Fibroblast of peridontal ligament (primary cell): ENCODE measurements at regions not wholly inside any gene's neighbourhood (a gene's known extent, or its start where the extent isn't known, plus 50 kb on each side); places are given as distances from the start of the nearest gene placed in this dataset.

Experiments
- DNase-seq: peaks from one replicate; pipeline ENCODE4 v3.0.0-alpha.2; 2010; ENCODE audit errors: extremely low read depth

DNA sequence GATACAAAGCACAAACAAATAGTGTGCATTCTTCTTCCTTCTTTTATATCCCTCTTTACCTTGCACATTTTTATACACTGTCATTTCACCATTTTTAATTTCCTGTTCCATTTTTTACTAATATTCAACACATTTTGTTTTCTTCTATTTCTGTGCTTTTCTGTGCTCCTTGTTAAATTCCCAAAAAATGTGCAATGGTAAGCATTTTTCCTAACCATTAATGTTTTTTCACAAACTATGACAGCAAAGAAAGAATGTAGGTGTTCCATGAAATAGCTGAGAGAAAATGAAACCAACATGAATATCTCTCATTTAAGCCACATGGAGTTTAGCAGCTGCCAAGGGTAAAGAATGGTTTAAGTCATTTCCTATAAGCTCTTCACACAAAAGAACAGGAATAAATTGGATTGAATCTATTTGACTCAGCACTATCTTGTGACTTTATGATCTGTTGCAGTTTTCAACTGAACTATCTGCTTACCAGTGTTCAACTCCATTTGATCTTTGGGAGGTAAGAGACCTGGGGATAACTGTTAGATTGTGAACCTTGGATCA is 145.7 kb upstream of the CDH19 start:
- DNase-seq, result no peak

DNA sequence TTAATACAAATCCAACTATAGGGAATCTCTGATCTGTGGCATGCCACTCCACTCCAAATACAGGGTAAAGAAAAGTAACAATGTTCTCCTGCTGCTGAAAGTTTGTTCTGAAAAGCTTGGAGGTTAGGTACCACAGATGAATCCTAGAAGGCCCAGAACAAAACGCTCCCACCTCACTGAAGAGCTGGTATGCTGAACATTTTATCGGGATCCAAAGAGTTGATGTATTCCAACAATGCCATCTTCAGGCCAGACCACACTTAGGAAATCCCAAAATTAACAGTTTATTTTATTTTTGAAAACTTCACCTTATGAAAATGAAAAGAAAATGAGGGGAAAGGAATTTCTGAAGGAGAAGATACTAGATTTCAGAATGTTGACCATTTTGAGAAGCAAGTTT is 145.1 kb upstream of the CDH19 start:
- DNase-seq, result no peak

DNA sequence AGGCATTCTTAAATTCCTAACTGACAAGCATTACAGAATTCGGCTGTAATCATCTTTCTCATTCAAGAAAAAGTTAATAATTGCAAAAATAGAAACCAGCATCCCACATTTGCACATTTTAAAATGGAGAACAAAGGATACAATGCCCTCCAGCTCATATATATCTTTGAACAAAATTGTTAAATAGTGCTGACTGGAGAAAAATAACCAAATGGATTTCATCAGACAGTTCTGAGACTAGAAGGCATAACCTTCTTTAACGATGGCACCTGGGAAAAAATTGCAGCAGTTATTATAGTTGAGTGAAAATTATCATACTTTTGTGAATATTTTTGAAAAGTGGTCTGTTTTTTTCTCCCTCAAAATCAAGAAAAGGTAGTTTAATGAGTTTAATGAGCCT is 138.9 kb upstream of the CDH19 start:
- no peak for DNase-seq

DNA sequence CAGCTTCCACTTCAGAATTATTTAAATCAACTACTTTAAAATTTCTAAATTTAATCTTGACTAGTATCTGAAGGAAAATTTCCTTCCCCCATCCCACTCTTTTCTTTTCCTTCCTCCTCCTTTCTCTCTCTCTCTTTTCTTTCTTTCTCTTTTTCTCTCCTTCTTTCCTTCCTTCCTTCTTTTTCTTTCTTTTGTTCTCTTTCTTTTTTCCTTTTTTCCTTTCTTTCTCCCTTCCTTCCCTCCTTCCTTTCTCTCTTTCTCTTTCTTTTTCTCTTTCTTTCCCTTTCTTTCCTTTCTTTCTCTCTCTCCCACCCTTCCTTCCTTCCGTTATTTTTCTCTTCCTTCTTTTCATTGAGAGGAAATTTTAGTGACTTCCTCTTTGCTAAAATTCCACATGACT is 132.0 kb upstream of the CDH19 start:
- no peak for DNase-seq

DNA sequence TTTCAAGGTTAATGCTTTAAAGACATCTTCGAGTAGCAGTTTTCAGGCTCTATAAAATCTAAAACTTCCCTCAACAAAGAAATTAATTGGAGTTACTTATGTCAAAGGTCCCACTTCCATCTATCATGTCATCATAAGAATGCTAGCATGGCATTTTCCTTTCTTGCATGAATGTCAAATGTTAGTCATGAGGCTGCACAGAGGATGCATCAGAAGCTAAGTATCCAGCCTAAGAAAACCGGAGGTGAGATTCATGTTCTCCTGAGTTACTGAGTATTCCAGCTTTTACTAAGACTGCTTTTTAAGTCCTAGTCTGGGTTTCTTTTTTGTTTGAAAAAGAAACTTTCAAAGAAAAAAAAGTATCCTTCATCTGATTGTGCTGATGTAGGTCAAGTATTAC is 130.6 kb upstream of the CDH19 start:
- DNase-seq, result no peak

DNA sequence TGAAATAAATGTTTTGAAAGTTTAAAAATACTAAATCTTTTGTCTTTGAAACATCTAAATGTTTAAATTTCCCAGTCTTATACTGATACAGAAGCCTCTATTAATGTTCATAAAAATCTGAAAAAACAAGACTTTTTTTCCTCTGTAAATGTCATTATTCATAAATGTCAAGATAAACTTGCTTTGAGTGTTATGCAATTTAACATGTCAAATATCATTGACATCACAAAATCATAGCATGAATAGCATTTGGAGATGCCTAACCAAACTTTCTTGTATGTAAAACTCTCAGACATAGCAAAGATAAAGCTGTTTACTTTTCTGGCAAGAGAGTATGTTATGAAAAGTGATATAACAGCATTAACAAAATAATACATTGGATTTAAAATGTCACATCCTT is 128.0 kb upstream of the CDH19 start:
- no peak for DNase-seq

DNA sequence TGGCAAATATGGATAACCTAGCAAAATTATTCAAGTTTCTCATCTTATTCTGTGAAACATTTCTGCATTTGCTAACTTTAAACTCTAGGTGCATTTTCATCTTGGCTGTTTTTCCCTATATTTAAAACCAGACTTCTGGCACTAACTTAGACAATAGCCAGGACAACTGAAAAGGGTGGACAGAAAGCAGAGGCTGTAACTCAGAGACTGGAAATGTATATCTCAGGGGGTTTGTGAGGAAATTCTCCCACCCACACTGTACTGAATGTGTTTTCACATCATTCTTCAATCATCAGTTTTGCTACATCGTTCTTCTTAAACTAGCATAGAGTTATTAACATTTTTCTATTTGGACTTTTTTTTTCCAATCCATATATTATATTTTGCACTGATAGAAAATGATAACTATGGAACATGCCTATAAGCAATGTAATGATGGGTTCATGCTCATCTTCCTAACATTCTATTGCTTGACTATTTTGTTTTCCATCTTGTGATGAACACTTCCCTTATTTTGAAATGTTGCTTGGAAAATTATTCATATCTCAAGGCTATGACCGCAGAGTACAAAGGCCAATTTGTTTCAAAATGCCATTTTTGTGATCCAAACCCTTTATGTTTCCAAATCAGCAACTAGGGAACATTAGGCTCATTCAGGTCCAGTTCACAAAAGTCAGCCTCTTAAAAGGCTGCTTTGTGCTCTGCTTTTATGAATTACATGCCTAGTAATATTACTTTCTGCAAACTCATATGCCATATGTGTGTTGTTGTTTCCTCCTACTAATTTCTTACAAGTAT is 125.8 kb upstream of the CDH19 start:
- DNase-seq, result no peak

DNA sequence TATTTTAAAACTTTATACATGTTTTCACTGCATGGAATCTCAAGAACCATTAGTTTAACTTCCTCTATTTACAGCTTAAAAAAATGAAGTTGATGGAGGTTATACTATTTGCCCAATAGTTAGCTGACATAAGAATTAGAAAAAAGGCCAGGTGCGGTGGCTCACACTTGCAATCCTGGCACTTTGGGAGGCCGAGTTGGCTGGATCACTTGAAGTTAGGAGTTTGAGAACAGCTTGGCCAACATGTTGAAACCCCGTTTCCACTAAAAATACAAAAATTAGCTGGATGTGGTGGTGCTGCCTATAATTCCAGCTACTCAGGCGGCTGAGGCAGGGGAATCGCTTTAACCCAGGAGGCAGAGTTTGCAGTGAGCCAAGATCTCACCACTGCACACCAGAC is 125.1 kb upstream of the CDH19 start:
- no peak for DNase-seq

DNA sequence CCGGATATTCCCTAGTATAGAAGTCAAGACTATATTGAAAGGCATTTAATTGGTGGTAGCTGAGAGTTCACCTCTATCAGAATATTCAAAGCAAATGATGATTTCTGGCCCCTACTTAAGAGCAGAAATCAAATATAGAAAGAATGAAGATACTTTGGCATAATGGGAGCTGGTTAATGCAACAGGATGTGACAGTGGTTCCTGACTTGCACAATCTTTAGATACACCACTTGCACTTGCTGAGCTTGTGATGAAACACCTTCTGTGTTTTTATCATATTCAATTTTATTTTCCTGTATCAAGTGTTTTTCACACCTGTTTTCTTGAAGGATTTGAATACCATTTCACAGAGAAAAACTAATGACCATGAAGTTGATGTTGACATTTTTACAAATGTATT is 124.1 kb upstream of the CDH19 start:
- no peak for DNase-seq

DNA sequence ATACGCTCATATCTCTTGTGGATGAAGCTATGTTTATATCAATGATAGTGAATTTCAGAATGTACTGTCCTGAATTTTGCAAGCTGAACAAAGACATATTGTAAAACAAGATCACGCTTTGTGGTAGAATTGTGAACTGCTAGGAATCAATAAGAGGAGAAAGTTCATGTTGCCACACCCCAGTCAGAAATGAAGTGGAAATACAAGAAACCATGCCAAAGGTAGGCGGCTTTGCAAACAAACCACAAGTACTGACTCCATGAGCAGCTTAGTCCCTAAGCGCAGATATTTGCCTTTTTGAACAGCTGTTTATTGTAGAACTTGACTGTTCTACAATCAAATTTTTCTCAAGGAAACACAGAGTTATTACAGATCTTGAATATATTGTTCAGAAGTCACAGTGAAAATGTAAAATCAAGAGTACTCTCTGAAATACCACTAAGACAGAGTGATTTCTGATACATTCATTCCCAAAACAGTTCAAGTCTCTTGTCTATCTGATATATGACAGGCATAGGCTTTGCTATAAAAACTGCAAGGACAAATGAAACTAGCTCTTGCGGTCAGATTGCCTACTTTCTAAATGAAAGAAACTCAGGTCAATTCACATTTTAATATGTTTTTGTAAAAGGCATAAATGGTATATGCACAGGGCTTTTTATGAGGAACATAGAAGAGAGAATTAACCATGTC is 120.9 kb upstream of the CDH19 start:
- no peak for DNase-seq

DNA sequence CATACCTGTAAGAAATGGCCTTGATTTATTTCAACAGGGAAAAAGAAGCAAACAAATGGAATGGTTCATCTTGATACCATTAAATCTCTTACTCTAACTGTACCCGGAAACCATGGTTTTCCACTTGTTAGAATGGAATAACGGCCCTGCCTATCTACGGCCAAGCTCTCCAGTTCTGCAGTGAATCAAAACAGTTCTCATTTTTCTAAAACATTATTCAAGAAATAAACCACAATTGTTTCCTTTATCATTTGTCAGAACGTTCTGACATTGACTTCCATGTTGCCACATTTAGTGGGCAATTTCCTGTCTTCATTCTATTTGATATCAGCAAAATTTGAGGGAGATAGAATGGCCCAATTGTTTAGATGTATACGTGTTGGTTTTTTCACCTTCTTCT is 118.8 kb upstream of the CDH19 start:
- no peak for DNase-seq

DNA sequence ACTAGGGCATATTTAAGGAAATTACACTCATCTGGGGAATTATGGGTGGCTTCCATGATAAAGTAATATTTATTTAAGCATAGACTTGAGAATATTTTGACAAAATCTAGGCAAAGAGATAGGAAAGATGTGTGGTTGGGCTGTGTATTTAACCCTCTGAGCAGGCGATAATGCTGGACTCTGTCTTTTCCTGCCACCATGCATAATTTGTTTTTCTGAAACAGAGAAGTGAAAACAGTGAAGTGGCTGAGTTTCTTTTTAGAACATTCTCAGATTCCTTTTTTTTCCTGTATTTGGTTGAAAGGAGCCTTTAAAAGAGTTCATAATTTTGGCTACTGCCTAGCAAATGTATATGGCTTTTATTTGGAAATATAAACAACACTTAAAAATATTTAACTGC is 104.8 kb upstream of the CDH19 start:
- DNase-seq, result no peak

DNA sequence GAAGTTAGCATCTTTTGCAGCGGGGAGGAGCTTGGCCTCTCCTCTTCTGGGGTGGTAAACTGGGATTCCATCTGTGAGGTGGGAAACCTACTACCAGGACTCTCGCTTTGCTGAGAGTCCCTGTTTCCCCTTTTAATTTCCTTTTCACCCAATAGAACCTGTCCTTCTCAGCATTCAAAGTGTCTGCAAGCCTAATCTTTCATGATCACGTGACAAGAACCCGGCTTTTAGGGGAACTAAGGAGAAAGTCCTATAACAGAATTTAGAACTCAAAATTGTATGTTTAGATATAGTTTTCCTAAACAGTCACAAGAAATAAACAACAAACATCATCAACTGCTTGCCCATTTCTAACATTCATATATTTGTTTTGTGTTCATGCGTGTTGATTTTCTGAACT is 103.6 kb upstream of the CDH19 start:
- DNase-seq, result no peak

DNA sequence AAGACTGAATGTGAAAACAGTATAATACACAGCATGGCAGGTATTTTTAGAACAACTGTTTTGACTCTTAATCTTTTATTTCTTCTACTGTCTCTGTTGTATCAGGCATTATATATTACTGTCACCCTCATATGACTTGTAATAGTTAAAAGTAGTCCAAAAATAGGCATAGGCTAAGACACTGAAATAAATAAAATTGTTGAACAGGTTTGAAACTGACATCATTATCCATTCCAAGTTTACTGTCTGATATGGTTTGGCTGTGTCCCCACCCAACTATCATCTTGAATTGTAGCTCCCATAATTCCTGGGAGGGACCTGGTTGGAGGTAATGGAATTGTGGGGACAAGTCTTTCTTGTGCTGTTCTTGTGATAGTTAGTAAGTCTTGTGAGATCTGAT is 91.4 kb upstream of the CDH19 start:
- DNase-seq, result no peak

DNA sequence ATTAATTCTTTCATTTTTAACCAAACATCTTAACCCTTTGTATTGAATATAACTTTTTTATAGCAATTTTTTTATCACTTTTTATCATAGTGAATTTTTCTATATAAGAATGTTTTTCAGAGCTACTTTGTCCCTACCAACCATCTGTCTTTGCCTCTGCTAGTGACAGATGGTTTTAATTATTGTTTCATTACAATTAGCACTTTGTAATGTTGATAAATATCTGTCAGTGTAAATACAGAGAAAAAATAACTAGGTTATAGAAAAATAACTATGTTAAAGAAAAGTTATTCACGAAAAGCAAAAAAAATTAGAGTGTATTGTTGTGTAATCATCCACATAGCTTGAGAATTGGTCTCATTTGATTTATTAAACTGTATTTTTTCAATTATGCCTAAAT is 91.0 kb upstream of the CDH19 start:
- no peak for DNase-seq

DNA sequence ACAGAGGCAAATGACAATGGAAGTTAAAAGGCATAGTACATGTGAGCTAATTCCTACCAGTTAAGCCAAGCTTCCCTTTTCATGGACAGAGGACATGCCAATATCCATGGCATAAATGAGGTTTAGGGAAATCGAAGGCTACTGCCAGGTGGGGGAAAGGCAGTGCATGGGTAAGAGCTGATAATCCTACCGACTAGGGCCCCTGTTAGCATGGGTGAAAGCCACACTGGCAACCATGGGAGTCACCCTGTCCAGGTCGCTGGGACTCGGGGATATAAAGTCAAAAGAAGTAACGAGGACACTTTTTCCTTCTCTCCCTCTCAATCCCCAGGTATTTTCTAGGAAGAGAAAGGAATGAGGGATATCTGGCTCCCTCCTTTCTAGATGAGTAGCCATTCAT is 83.7 kb upstream of the CDH19 start:
- no peak for DNase-seq

DNA sequence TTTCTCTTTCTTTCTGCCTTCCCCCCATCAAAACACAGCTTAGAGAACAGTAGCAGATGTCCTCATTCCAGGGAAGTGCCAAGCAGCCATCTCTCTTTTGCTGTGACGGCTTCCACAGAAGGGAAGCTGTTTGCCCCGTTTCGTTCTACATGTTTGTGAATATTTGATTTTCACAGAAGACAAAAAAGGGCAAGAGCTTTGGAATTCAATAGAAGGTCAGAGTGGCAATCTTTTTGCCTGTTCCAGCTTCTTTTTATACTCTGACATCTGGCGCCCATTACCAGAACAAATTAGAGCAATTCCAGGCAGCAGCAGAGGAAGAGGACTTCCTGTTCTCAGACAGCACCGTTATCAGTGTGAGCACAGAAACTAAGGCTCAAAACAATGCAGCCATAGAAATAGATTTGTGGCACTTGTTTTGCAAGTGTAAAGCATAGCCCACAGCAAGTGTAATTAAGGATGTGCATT is 79.0 kb upstream of the CDH19 start:
- DNase-seq, result no peak

DNA sequence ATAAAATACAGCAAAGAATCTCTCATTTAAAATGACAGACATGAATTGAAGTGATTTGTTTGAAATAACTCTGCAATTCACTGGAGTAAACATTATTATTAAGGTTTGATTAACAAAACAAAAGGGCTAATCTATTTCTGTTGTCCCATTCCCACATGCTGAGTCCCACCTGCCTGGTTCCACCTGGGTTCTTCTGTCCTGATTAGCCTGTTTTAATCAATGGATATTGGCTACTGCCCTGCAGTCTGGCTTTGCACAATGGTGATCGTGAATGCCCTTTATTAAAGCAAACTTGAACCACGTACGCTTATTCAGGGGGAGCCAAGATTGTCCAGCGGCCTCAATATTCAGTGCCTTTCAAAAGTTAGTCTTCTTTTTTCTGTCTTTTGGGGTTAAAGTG is 72.8 kb upstream of the CDH19 start:
- DNase-seq, result no peak

DNA sequence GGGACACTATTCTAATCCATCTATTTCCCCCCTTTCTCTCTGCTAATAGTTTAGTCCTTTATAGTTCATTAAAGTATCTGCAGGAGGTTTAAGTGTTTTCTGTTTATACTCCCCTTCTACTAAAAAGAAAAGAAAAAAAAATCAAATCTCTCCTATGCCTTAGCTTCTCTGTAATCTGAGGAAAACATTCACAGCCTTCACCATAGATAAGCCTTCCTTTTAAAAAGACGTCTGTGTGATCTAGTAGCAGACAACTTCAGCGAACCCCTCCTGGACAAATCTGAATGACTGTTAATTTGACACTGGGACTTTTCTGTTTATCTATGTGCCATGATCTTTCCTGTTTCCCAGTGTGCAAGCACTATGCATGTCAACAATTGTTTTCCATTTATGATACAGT is 70.4 kb upstream of the CDH19 start:
- DNase-seq, result no peak

DNA sequence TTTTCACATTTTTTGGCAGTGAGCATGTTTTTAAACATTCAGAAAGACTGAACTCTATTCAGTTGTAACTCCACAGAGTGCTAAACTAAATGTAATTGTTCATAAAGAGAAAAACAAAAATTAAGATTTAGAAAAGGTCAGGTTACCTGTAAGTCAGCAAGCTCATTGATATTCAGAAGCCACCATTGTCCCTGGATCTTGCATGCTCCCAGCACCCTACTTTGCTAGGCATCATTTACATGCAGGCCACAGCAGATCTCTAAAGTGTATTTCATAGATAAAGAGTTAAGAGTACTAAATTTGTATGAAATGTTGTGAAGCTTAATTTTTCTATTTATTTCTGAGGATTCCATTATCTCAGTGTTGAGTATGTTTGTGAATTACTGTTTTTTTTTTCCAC is 64.8 kb upstream of the CDH19 start:
- no peak for DNase-seq

DNA sequence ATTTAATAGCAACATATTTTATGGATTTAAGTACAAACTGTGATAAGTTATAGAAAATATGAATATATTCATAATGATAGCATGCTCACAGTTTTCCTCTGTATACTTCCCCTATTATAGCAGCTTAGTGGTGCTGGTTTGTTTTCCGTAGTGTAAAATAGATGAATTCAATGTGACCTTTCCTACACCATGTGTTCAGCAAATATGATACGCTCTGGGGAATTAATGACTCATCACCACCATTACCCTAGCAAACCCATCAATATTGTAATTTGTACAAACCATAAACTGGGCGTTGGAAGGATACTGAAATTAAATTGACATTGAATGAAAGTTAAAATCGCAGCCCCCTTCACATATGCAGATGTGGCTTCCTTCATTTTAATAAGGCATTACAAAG is 58.7 kb upstream of the CDH19 start:
- no peak for DNase-seq

DNA sequence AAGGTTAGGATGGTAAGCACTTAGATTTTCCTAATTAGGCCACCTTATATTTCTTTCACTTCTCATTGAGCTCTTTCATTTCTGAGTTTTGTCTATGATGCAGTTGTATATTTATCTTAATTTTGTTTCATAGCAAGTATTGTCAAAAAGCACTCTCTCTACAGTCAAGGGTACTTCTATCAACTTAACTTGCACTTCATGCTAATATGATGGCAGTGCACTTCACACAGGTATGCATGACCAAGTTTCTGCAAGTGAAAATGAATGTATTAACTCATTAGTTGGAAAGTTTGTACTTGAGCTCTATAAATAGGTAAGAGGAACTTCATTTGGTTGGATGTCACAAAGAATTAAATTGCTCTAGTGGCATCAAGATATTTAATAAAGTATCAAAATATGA is 51.5 kb upstream of the CDH19 start:
- DNase-seq, result no peak
